ENCODE measurements at regions not wholly inside any gene's neighbourhood (a gene's known extent, or its start where the extent isn't known, plus 50 kb on each side); places are given as distances from the start of the nearest gene placed in this dataset.

DNA sequence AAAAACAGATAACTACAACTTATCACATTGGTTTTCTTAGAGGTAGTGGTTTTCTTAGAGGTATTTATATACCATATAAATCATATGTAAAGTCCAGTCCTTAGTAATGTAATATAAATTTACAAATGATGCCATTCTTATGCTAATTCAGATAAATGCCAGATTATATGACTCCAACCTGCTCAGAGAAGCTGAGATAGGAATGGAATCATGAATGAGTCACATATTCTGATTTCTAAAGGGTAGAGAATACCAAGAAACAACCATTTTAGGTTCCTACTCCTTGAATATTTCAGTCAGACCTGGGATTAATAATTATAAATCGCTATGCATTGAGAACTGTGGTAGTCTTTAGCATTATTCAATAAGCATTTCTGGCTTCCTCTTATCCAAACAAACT is 760.1 kb upstream of the NEGR1 start:
- ChIA-PET CTCF (no interaction called here), POLR2A (no interaction called here)
- no peak for DNase-seq (ENCODE audit: low read depth, low spot score)
- TF ChIP-seq CTCF (IDR thresholded peaks at IDR 0.05; ENCODE audit: low read depth, low read length), result no peak
- H3K4me3 ChIP-seq (ENCODE audit: low read depth, low read length), result no peak overlapping the region
- H3K27me3 ChIP-seq (ENCODE audit: control insufficient read depth, insufficient read depth, low read length), result no peaks in the 10 kb centered on the region
- H3K27ac ChIP-seq (ENCODE audit: low read depth, low read length), result no peak overlapping the region
- no peaks in the 10 kb centered on the region for H3K9me3 ChIP-seq (ENCODE audit: control insufficient read depth, insufficient read depth, low read length)

DNA sequence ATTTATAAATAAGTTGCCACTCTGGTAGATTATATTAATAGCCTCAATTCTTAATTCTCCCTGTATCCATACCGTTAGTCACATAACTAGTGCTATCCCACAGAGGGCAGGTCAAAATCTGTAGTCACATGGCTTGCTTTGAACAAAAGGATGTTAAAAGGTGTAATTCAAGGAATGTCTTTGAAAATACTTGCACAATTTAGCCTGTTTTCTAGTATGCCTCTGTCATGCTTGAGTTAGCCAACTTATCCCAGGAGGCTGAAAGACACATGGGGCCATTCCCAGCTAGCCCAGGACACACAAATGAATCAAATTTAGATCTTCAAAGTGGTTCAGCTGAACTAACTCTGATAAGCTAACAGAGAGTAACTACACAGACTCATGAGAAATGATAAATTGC is 758.5 kb upstream of the NEGR1 start:
- no peak for DNase-seq (ENCODE audit: low read depth, low spot score)
- Histone ChIP-seq H3K27ac (ENCODE audit: low read depth, low read length) (no peak overlapping the region), H3K27me3 (ENCODE audit: control insufficient read depth, insufficient read depth, low read length) (no peaks in the 10 kb centered on the region), H3K9me3 (ENCODE audit: control insufficient read depth, insufficient read depth, low read length) (no peaks in the 10 kb centered on the region), H3K4me3 (ENCODE audit: low read depth, low read length) (no peak overlapping the region)
- no peak for TF ChIP-seq CTCF (IDR thresholded peaks at IDR 0.05; ENCODE audit: low read depth, low read length)
- CTCF ChIA-PET, result no interaction called here
- POLR2A ChIA-PET, result no interaction called here

DNA sequence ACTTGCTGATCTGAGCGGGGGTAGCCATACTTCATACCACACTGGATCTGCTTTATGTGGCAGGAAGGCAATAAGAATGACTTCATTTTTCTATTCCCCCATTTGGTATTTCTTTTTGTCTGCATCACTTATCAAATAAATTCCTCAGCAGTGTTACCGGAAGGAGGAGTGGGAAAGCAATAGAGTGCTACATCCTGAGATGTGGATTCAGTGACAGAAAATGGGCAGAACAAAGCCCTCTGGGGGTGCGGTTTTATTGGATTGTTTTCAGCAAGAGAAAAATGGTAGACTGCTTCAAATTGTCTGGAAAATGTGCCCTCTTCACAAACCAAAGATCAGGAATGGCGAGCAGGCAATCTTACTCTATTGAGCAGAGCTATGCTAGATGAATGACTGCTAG is 751.9 kb upstream of the NEGR1 start:
- H3K9me3 ChIP-seq (ENCODE audit: control insufficient read depth, insufficient read depth, low read length), result no peaks in the 10 kb centered on the region

DNA sequence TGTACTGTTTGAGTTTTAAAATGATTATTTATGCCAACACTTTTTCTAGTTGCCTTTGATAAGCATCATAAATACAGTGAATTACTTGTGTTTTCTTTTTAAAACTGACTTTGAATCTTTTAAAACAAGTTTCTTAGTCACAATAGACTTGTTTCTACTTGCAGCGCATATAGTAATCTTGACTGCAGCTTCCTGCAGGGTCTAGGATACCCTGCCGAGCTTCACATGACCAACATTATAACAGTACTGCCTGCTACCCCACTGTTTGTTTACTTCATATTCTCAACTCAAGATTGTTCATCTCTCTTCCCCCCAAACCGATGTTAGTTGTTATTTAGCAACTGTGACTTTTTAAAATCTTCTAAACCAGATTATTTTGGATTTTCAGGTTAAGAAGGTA is 751.3 kb upstream of the NEGR1 start:
- TF ChIP-seq CTCF (IDR thresholded peaks at IDR 0.05; ENCODE audit: low read depth, low read length), result no peak
- ChIA-PET POLR2A (no interaction called here), CTCF (no interaction called here)
- no peak for DNase-seq (ENCODE audit: low read depth, low spot score)
- Histone ChIP-seq H3K27ac (ENCODE audit: low read depth, low read length) (no peak overlapping the region), H3K9me3 (ENCODE audit: control insufficient read depth, insufficient read depth, low read length) (no peaks in the 10 kb centered on the region), H3K4me3 (ENCODE audit: low read depth, low read length) (no peak overlapping the region), H3K27me3 (ENCODE audit: control insufficient read depth, insufficient read depth, low read length) (no peaks in the 10 kb centered on the region)

More for the DNA sequence above, 751.9 kb upstream of the NEGR1 start:
- no peak for TF ChIP-seq CTCF (IDR thresholded peaks at IDR 0.05; ENCODE audit: low read depth, low read length)
- Histone ChIP-seq H3K27me3 (ENCODE audit: control insufficient read depth, insufficient read depth, low read length) (no peaks in the 10 kb centered on the region), H3K27ac (ENCODE audit: low read depth, low read length) (no peak overlapping the region), H3K4me3 (ENCODE audit: low read depth, low read length) (no peak overlapping the region)
- ChIA-PET POLR2A (no interaction called here), CTCF (no interaction called here)
- no peak for DNase-seq (ENCODE audit: low read depth, low spot score)

DNA sequence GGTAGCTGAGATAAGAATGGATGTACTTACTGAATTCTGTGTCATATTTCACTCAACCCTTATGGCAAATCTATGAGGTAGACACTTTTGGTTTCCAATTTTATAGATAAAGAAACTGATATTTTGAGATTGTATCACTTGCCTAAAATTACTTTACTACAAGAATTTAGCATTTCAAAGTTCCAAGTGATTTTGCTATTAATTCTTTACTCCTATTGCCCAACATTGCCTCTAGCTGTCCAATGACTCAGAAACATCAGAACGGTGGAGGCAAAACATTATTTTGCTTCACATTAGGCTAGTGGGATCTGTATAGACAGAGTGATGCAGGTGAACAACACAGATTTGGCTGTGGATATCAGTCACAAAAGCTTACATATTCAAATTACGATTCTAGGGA is 747.2 kb upstream of the NEGR1 start:
- Histone ChIP-seq H3K9me3 (ENCODE audit: control insufficient read depth, insufficient read depth, low read length) (no peaks in the 10 kb centered on the region), H3K4me3 (ENCODE audit: low read depth, low read length) (no peak overlapping the region), H3K27me3 (ENCODE audit: control insufficient read depth, insufficient read depth, low read length) (no peaks in the 10 kb centered on the region), H3K27ac (ENCODE audit: low read depth, low read length) (no peak overlapping the region)
- ChIA-PET CTCF (no interaction called here), POLR2A (no interaction called here)
- no peak for TF ChIP-seq CTCF (IDR thresholded peaks at IDR 0.05; ENCODE audit: low read depth, low read length)
- DNase-seq (ENCODE audit: low read depth, low spot score), result no peak
